Uterus (tissue), 2 donors: ENCODE measurements at regions not wholly inside any gene's neighbourhood (a gene's known extent, or its start where the extent isn't known, plus 50 kb on each side); places are given as distances from the start of the nearest gene placed in this dataset.

Experiments used
- CTCF ChIP-seq, 4 experiments: fragments of 200-600 bp in 2 of 4; fragments of 450-650 bp in 2 of 4; sonication (generic) in 2 of 4; IDR thresholded peaks; one replicate each; pipeline ENCODE4 v1.5.1; 2016 to 2019; ENCODE audit warnings: antibody characterized with exemption in 4 of 4, mild to moderate bottlenecking in 2 of 4, moderate library complexity in 1 of 4
- POLR2A ChIP-seq, 2 donors: fragments of 450-650 bp; IDR thresholded peaks; one replicate each; pipeline ENCODE4 v1.6.1; 2016; ENCODE audit warnings: antibody characterized with exemption in 2 of 2, mild to moderate bottlenecking in 1 of 2, moderate library complexity in 1 of 2

GRCh38 chr2:196498962-196499361 lies 140.6 kb upstream of the CCDC150 start:
- no peak for TF ChIP-seq CTCF (IDR thresholded peaks at IDR 0.05)
- no peak for TF ChIP-seq POLR2A (IDR thresholded peaks at IDR 0.05)
